ENCODE measurements at regions not wholly inside any gene's neighbourhood (a gene's known extent, or its start where the extent isn't known, plus 50 kb on each side); places are given as distances from the start of the nearest gene placed in this dataset.

- TF ChIP-seq ZSCAN16 (tag by site-specific recombination; IDR thresholded peaks at IDR 0.05) (no peak), ZNF645 (tag by site-specific recombination; IDR thresholded peaks at IDR 0.05) (no peak), HOXD13 (CRISPR knock-in tag; IDR thresholded peaks at IDR 0.05; ENCODE audit: borderline replicate concordance) (no peak), ZNF416 (tag by site-specific recombination; IDR thresholded peaks at IDR 0.05) (no peak), ZNF843 (tag by site-specific recombination; IDR thresholded peaks at IDR 0.05) (no peak)
Observed at GRCh38 chr14:42229294-42229693, 622.6 kb downstream of the LRFN5 start (continued).

- TF ChIP-seq ZBTB17 (tag by site-specific recombination; IDR thresholded peaks at IDR 0.05) (no peak), EGR2 (tag by site-specific recombination; IDR thresholded peaks at IDR 0.05; ENCODE audit: low read depth) (no peak), OVOL3 (tag by site-specific recombination; IDR thresholded peaks at IDR 0.05) (no peak), ZFP69B (tag by site-specific recombination; IDR thresholded peaks at IDR 0.05) (no peak), ZNF580 (tag by site-specific recombination; IDR thresholded peaks at IDR 0.05) (no peak), ZBTB49 (tag by site-specific recombination; IDR thresholded peaks at IDR 0.05; ENCODE audit: low read depth) (no peak), ZNF600 (tag by site-specific recombination; IDR thresholded peaks at IDR 0.05) (no peak), ZNF473 (tag by site-specific recombination; IDR thresholded peaks at IDR 0.05) (no peak)
- Histone ChIP-seq H3K9me3 (ENCODE audit: control insufficient read depth, insufficient read depth, low read depth, low read length) (no peaks in the 10 kb centered on the region), H3K27ac (ENCODE audit: extremely low read depth, low read depth, low read length) (no peak overlapping the region), H3K4me3 (ENCODE audit: low read depth, low read length) (no peak overlapping the region), H3K36me3 (ENCODE audit: control insufficient read depth in 2 of 2, insufficient read depth in 1 of 2, low read length in 2 of 2) (no peaks in the 10 kb centered on the region), H3K4me1 (ENCODE audit: control insufficient read depth, insufficient read depth, low read length) (no peaks in the 10 kb centered on the region)
- ChIA-PET POLR2A (no interaction called here), CTCF (no interaction called here)
Observed at GRCh38 chr14:42228611-42229010, 621.9 kb downstream of the LRFN5 start.

GRCh38 chr14:42224053-42224888 lies 617.6 kb downstream of the LRFN5 start:
- Histone ChIP-seq H3K4me1 (ENCODE audit: control insufficient read depth, insufficient read depth, low read length) (no peaks in the 10 kb centered on the region), H3K27ac (ENCODE audit: extremely low read depth, low read depth, low read length) (no peak overlapping the region), H3K36me3 (ENCODE audit: control insufficient read depth in 2 of 2, insufficient read depth in 1 of 2, low read length in 2 of 2) (no peaks in the 10 kb centered on the region), H3K9me3 (ENCODE audit: control insufficient read depth, insufficient read depth, low read depth, low read length) (no peaks in the 10 kb centered on the region), H3K4me3 (ENCODE audit: low read depth, low read length) (no peak overlapping the region)
- CTCF ChIA-PET, result interaction anchor here (0.7 kb wide), 1 partner anchor 428 kb away, joined by 3 read pairs; no protein-coding TSS in a partner anchor
- TF ChIP-seq ZNF654 (tag by site-specific recombination; IDR thresholded peaks at IDR 0.05; ENCODE audit: low read depth) (peak; percentile 36), ZNF660 (tag by site-specific recombination; IDR thresholded peaks at IDR 0.05) (no peak)
- POLR2A ChIA-PET, result no interaction called here

GRCh38 chr14:42222924-42223471 lies 616.3 kb downstream of the LRFN5 start:
- Histone ChIP-seq H3K9me3 (ENCODE audit: control insufficient read depth, insufficient read depth, low read depth, low read length) (no peaks in the 10 kb centered on the region), H3K4me3 (ENCODE audit: low read depth, low read length) (no peak overlapping the region), H3K4me1 (ENCODE audit: control insufficient read depth, insufficient read depth, low read length) (no peaks in the 10 kb centered on the region), H3K27ac (ENCODE audit: extremely low read depth, low read depth, low read length) (no peak overlapping the region), H3K36me3 (ENCODE audit: control insufficient read depth in 2 of 2, insufficient read depth in 1 of 2, low read length in 2 of 2) (no peaks in the 10 kb centered on the region)
- CTCF ChIA-PET, result no interaction called here
- POLR2A ChIA-PET, result no interaction called here
- no peak for TF ChIP-seq ZNF335 (tag by site-specific recombination; conservative IDR thresholded peaks at IDR 0.05)
- no peak for TF ChIP-seq ZNF544 (tag by site-specific recombination; IDR thresholded peaks at IDR 0.05)
- no peak for TF ChIP-seq ZNF776 (tag by site-specific recombination; IDR thresholded peaks at IDR 0.05; ENCODE audit: borderline replicate concordance)
- TF ChIP-seq ZFP41 (tag by site-specific recombination; IDR thresholded peaks at IDR 0.05; ENCODE audit: borderline replicate concordance), result no peak

Data from HEK293 (cell line).